ENCODE measurements at regions not wholly inside any gene's neighbourhood (a gene's known extent, or its start where the extent isn't known, plus 50 kb on each side); places are given as distances from the start of the nearest gene placed in this dataset.
"Not testable (repeated sequence)": the region's sequence is repeated elsewhere in the genome, so short reads cannot be mapped to it uniquely, and the experiment has no call there.

GRCh38 chr14:28820677-28821076 lies 54.1 kb downstream of the FOXG1 start:
- no peak for DNase-seq (ENCODE audit: low read depth in 3 of 3, low spot score in 2 of 3)

- DNase-seq (ENCODE audit: low read depth in 3 of 3, low spot score in 2 of 3): no peak
Observed at GRCh38 chr14:28821993-28822392, 55.4 kb downstream of the FOXG1 start.

- no peak for DNase-seq (ENCODE audit: low read depth in 3 of 3, low spot score in 2 of 3)
Observed at GRCh38 chr14:28823245-28823644, 56.7 kb downstream of the FOXG1 start.

- no peak for DNase-seq (ENCODE audit: low read depth in 3 of 3, low spot score in 2 of 3)
Observed at GRCh38 chr14:28830115-28830534, 63.5 kb downstream of the FOXG1 start.

GRCh38 chr14:28831126-28831525 lies 64.5 kb downstream of the FOXG1 start:
- DNase-seq (ENCODE audit: low read depth in 3 of 3, low spot score in 2 of 3): no peak

GRCh38 chr14:28842569-28842968 lies 76.0 kb downstream of the FOXG1 start:
- not testable (repeated sequence) for DNase-seq (ENCODE audit: low read depth in 3 of 3, low spot score in 2 of 3)

GRCh38 chr14:28867571-28867970 lies 101.0 kb downstream of the FOXG1 start:
- DNase-seq (ENCODE audit: low read depth in 3 of 3, low spot score in 2 of 3): no peak

- no peak for DNase-seq (ENCODE audit: low read depth in 3 of 3, low spot score in 2 of 3)
Observed at GRCh38 chr14:28870033-28870564, 103.5 kb downstream of the FOXG1 start.

- DNase-seq (ENCODE audit: low read depth in 3 of 3, low spot score in 2 of 3): no peak
Observed at GRCh38 chr14:28875934-28876571, 109.5 kb downstream of the FOXG1 start.

- no peak for DNase-seq (ENCODE audit: low read depth in 3 of 3, low spot score in 2 of 3)
Observed at GRCh38 chr14:28876572-28876945, 110.0 kb downstream of the FOXG1 start.

GRCh38 chr14:28877923-28878322 lies 111.3 kb downstream of the FOXG1 start:
- no peak for DNase-seq (ENCODE audit: low read depth in 3 of 3, low spot score in 2 of 3)

GRCh38 chr14:28879573-28879996 lies 113.0 kb downstream of the FOXG1 start:
- DNase-seq (ENCODE audit: low read depth in 3 of 3, low spot score in 2 of 3): no peak

- DNase-seq (ENCODE audit: low read depth in 3 of 3, low spot score in 2 of 3): no peak
Observed at GRCh38 chr14:28886940-28887339, 120.4 kb downstream of the FOXG1 start.

- no peak for DNase-seq (ENCODE audit: low read depth in 3 of 3, low spot score in 2 of 3)
Observed at GRCh38 chr14:28895389-28895788, 128.8 kb downstream of the FOXG1 start.

GRCh38 chr14:28896337-28896736 lies 129.8 kb downstream of the FOXG1 start:
- no peak for DNase-seq (ENCODE audit: low read depth in 3 of 3, low spot score in 2 of 3)

- DNase-seq (ENCODE audit: low read depth in 3 of 3, low spot score in 2 of 3): no peak
Observed at GRCh38 chr14:28901631-28902030, 135.0 kb downstream of the FOXG1 start.

- DNase-seq (ENCODE audit: low read depth in 3 of 3, low spot score in 2 of 3): no peak
Observed at GRCh38 chr14:28902930-28903329, 136.3 kb downstream of the FOXG1 start.

GRCh38 chr14:28911521-28911920 lies 144.9 kb downstream of the FOXG1 start:
- DNase-seq (ENCODE audit: low read depth in 3 of 3, low spot score in 2 of 3): no peak

GRCh38 chr14:28913056-28913455 lies 146.5 kb downstream of the FOXG1 start:
- no peak for DNase-seq (ENCODE audit: low read depth in 3 of 3, low spot score in 2 of 3)

- DNase-seq (ENCODE audit: low read depth in 3 of 3, low spot score in 2 of 3): no peak
Observed at GRCh38 chr14:28926122-28926521, 159.5 kb downstream of the FOXG1 start.

- DNase-seq (ENCODE audit: low read depth in 3 of 3, low spot score in 2 of 3): no peak
Observed at GRCh38 chr14:28931999-28932398, 165.4 kb downstream of the FOXG1 start.

GRCh38 chr14:28936601-28937000 lies 170.0 kb downstream of the FOXG1 start:
- DNase-seq (ENCODE audit: low read depth in 3 of 3, low spot score in 2 of 3): no peak

- DNase-seq (ENCODE audit: low read depth in 3 of 3, low spot score in 2 of 3): no peak
Observed at GRCh38 chr14:28941758-28942157, 175.2 kb downstream of the FOXG1 start.
